Loucy (cell line): ENCODE measurements at regions not wholly inside any gene's neighbourhood (a gene's known extent, or its start where the extent isn't known, plus 50 kb on each side); places are given as distances from the start of the nearest gene placed in this dataset.

Experiments used
- H2AFZ ChIP-seq: fragments of 200-600 bp; sonication (generic); 2 replicates; pipeline ENCODE4 v1.6.0; 2016; ENCODE audit warnings: antibody characterized with exemption, mild to moderate bottlenecking, low read length, moderate library complexity
- H3F3A ChIP-seq: fragments of 200-600 bp; 2 replicates; pipeline ENCODE4 v1.6.0; 2016; ENCODE audit warnings: antibody characterized with exemption, low read depth, mild to moderate bottlenecking
- H3K27me3 ChIP-seq: fragments of 200-600 bp; sonication (generic); 2 replicates; pipeline ENCODE4 v1.6.1; 2014; ENCODE audit warnings: low read length, mild to moderate bottlenecking; ENCODE audit not compliant: insufficient read depth, poor library complexity, severe bottlenecking
- H3K36me3 ChIP-seq: fragments of 200-600 bp; sonication (generic); 2 replicates; pipeline ENCODE4 v1.6.1; 2016; ENCODE audit warnings: low read length; ENCODE audit not compliant: insufficient read depth
- H3K4me1 ChIP-seq: fragments of 200-600 bp; sonication (generic); 2 replicates; pipeline ENCODE4 v1.5.1; 2014; ENCODE audit warnings: low read length, mild to moderate bottlenecking; ENCODE audit not compliant: insufficient read depth, poor library complexity, severe bottlenecking
- H3K4me2 ChIP-seq: fragments of 200-600 bp; sonication (generic); 2 replicates; pipeline ENCODE4 v1.6.0; 2014; ENCODE audit warnings: antibody characterized with exemption, low read length, low read depth, mild to moderate bottlenecking; ENCODE audit not compliant: poor library complexity, severe bottlenecking
- H3K4me3 ChIP-seq: fragments of 200-600 bp; sonication (generic); 2 replicates; pipeline ENCODE4 v1.5.1; 2014; ENCODE audit warnings: low read length, mild to moderate bottlenecking, mixed read lengths; ENCODE audit not compliant: poor library complexity, severe bottlenecking
- H3K79me2 ChIP-seq: fragments of 200-600 bp; sonication (generic); 2 replicates; pipeline ENCODE4 v1.6.1; 2014; ENCODE audit warnings: low read length; ENCODE audit not compliant: insufficient read depth
- H3K9ac ChIP-seq: fragments of 200-600 bp; sonication (generic); 2 replicates; pipeline ENCODE4 v1.6.0; 2014; ENCODE audit warnings: mild to moderate bottlenecking, low read depth, low read length, moderate library complexity; ENCODE audit not compliant: poor library complexity, severe bottlenecking
- H3K9me2 ChIP-seq: fragments of 200-600 bp; sonication (generic); replicated peaks from 2 replicates; pipeline ENCODE4 v1.6.1; 2016; ENCODE audit warnings: low read depth, low read length, mixed read lengths
- H3K9me3 ChIP-seq: fragments of 200-600 bp; sonication (generic); 2 replicates; pipeline ENCODE4 v1.6.1; 2014; ENCODE audit warnings: mild to moderate bottlenecking, antibody characterized with exemption, low read length, low read depth; ENCODE audit not compliant: insufficient read depth
- H4K20me1 ChIP-seq: fragments of 200-600 bp; sonication (generic); 2 replicates; pipeline ENCODE4 v1.6.0; 2014; ENCODE audit warnings: antibody characterized with exemption, low read length, mild to moderate bottlenecking; ENCODE audit not compliant: insufficient read depth, poor library complexity, severe bottlenecking
- CTCF ChIP-seq: fragments of 200-600 bp; sonication (generic); conservative IDR thresholded peaks from 2 replicates; pipeline ENCODE4 v1.5.1; 2014; ENCODE audit warnings: mild to moderate bottlenecking, antibody characterized with exemption, low read length
- EZH2phosphoT487 ChIP-seq: fragments of 200-600 bp; IDR thresholded peaks from 2 replicates; pipeline ENCODE4 v1.6.1; 2018; ENCODE audit warnings: antibody characterized with exemption, mild to moderate bottlenecking, moderate library complexity, borderline replicate concordance

GRCh38 chr7:25870574-25870973 is 281.4 kb upstream of the NFE2L3 start:
- Histone ChIP-seq H3K36me3 (no peaks in the 10 kb centered on the region), H3K4me2 (no peak overlapping the region), H2AFZ (no peak overlapping the region), H4K20me1 (no peaks in the 10 kb centered on the region), H3K9me2 (no peaks in the 10 kb centered on the region), H3K9ac (no peak overlapping the region), H3K4me3 (no peak overlapping the region), H3F3A (no peaks in the 10 kb centered on the region), H3K27me3 (peaks cover 96% of the 10 kb centered on the region), H3K9me3 (no peaks in the 10 kb centered on the region), H3K4me1 (no peaks in the 10 kb centered on the region), H3K79me2 (no peaks in the 10 kb centered on the region)
- TF ChIP-seq EZH2phosphoT487, result no peak
- TF ChIP-seq CTCF, result no peak

- H3K9me2 ChIP-seq, result no peaks in the 10 kb centered on the region
- no peaks in the 10 kb centered on the region for H3K79me2 ChIP-seq
- no peak overlapping the region for H3K4me2 ChIP-seq
- no peaks in the 10 kb centered on the region for H3K4me1 ChIP-seq
- H4K20me1 ChIP-seq, result no peaks in the 10 kb centered on the region
- no peak overlapping the region for H3K4me3 ChIP-seq
- no peak overlapping the region for H2AFZ ChIP-seq
- TF ChIP-seq CTCF (no peak), EZH2phosphoT487 (no peak)
- no peaks in the 10 kb centered on the region for H3K9me3 ChIP-seq
- no peak overlapping the region for H3K9ac ChIP-seq
- H3F3A ChIP-seq, result no peaks in the 10 kb centered on the region
- no peaks in the 10 kb centered on the region for H3K36me3 ChIP-seq
- H3K27me3 ChIP-seq, result peaks cover 75% of the 10 kb centered on the region
These were observed 275.9 kb upstream of the NFE2L3 start for GRCh38 chr7:25876092-25876491.

DNA sequence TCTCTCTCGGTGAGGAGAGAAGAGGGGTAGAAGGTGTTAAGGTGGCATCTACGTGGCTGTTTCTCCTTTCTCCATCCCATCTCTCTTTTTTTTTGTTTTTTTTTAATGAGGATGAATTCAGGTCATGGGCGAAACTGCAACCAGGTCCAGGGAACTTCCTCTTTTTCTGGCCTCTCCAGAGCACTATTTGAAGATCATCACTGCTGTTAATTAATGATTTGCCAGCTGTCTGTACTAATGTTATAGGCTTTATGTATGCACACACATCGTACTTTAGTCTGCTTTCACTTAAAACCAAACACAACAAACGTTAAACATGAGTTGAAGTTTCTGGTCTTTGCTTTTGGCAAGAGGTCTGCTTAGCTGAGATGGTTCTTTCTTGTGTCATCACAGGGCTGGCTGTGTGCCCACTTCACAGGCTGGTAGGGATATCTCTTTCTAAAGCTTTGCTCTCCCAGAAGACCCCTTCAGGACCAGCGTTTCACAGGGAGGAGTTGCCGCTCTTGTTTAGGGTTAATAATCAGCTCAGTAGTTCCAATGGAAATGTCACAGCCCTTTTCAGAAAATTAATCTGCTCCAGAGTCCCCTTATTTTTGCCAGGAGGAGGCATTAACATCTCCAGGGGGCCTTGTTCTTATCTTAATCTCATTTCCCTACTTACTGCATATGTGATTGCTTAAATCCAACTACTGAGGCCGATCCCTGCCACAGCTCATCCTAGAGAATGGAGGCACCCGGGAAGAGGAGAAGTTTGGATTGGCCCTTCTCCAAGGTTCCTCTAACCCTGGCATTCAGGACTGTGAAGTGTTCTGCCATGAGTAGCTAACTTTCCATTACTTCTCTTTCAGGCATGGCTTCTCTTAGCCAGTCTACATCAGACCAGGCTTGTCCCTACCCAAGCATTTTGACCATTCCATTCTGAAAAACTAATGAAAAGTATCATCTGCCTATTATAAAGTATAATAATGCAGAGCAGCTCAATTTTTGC is 273.9 kb upstream of the NFE2L3 start:
- Histone ChIP-seq H3K9me3 (no peaks in the 10 kb centered on the region), H3K36me3 (no peaks in the 10 kb centered on the region), H3K4me2 (no peak overlapping the region), H3K4me1 (no peaks in the 10 kb centered on the region), H4K20me1 (no peaks in the 10 kb centered on the region), H2AFZ (no peak overlapping the region), H3K9me2 (no peaks in the 10 kb centered on the region), H3K9ac (no peak overlapping the region), H3F3A (no peaks in the 10 kb centered on the region), H3K79me2 (no peaks in the 10 kb centered on the region), H3K27me3 (peaks cover 55% of the 10 kb centered on the region), H3K4me3 (no peak overlapping the region)
- TF ChIP-seq EZH2phosphoT487 (no peak), CTCF (no peak)
